ENCODE measurements at regions not wholly inside any gene's neighbourhood (a gene's known extent, or its start where the extent isn't known, plus 50 kb on each side); places are given as distances from the start of the nearest gene placed in this dataset.

DNA sequence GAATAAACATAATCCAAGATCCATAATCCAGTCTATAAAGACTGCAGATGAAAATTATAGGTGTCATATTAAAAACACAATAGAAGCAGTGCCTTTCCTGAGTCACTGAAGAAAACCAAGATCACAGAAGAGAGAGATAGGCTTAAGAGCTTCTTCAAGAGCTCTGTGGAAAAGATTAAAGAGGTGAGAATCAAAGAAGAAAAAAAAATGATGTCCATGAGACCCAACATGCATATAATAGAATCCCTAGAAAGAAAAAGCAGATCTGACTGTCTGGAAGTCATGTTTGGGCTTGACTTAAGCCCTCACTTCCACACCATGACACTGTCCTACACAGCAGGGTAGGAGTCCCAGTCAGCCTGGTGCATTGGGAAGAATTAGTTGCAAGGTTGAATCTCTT lies 205.6 kb upstream of the PROK2 start:
- Histone ChIP-seq H3K9me3 (ENCODE audit: control insufficient read depth in 4 of 4, insufficient read depth in 3 of 4, low read length in 3 of 4) (peaks cover 0 to 3% (median 0%) of the 10 kb centered on the region in 4 donors), H3K9ac (ENCODE audit: insufficient read depth in 1 of 2, low read length in 2 of 2) (no peak overlapping the region), H3K36me3 (ENCODE audit: control insufficient read depth in 4 of 4, insufficient read depth in 4 of 4, low read length in 4 of 4) (no peaks in the 10 kb centered on the region), H3K27me3 (ENCODE audit: control insufficient read depth in 3 of 3, insufficient read depth in 3 of 3, low read length in 2 of 3) (no peaks in the 10 kb centered on the region), H3K4me3 (no peak overlapping the region), H3K27ac (ENCODE audit: low read depth in 1 of 2, low read length in 1 of 2) (no peak overlapping the region), H3K4me1 (ENCODE audit: control insufficient read depth in 5 of 5, insufficient read depth in 5 of 5, low read length in 5 of 5) (peaks cover 0 to 1% (median 0%) of the 10 kb centered on the region in 5 donors)
- ATAC-seq (ENCODE audit: insufficient read depth, low FRiP score) (no peak), DNase-seq (no peak)
- no peak for TF ChIP-seq CTCF (IDR thresholded peaks at IDR 0.05; ENCODE audit: control extremely low read depth, extremely low read depth)

DNA sequence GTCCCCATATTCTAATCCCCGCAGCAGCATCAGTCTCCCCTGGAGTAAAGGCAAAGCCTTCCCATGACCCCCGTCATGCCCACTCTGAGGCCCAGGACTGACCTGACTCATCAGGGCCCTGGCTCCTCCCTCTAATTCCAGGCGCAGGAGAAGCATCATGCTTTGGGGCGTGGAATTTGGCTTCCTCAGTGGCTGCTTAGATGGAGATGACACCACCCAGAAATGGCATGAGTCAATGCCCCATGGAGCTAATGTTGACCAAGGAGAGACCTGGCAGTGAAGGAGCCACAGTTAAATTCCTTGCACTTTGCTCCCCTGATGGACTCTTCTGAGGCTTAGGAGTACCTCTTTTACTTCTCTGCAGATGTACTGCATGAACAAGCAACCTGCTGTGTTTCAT lies 204.2 kb upstream of the PROK2 start:
- WGBS, 2 donors = 70 to 93% methylated on average over 4 of the region's 4 CpGs

DNA sequence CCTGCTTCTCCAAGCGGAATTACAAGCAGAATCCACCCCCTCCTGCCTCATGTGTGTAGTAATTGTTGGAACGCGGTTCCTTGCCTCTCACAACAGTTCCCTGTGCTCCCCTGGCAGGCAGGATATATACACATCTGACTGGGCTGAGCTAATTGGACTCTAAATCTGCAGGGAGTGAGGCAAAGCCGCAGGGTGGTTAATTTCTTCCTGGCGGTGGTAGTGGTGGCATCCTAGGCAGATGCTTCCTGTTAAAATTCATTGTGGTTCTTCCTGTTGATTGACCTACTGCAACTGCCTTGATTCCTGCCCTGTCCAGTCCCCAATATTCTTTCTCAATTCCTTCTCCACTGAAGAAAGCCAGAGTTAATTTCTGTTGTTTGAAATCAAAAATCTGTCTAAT lies 202.9 kb upstream of the PROK2 start:
- Histone ChIP-seq H3K4me1 (ENCODE audit: control insufficient read depth in 5 of 5, insufficient read depth in 5 of 5, low read length in 5 of 5) (no peaks in the 10 kb centered on the region), H3K36me3 (ENCODE audit: control insufficient read depth in 4 of 4, insufficient read depth in 4 of 4, low read length in 4 of 4) (no peaks in the 10 kb centered on the region), H3K27ac (ENCODE audit: low read depth in 1 of 2, low read length in 1 of 2) (no peak overlapping the region), H3K27me3 (ENCODE audit: control insufficient read depth in 3 of 3, insufficient read depth in 3 of 3, low read length in 2 of 3) (no peaks in the 10 kb centered on the region), H3K9me3 (ENCODE audit: control insufficient read depth in 4 of 4, insufficient read depth in 3 of 4, low read length in 3 of 4) (peaks cover 0 to 3% (median 0%) of the 10 kb centered on the region in 4 donors), H3K9ac (ENCODE audit: insufficient read depth in 1 of 2, low read length in 2 of 2) (no peak overlapping the region), H3K4me3 (no peak overlapping the region)
- ATAC-seq (ENCODE audit: insufficient read depth, low FRiP score) (no peak), DNase-seq (peak in 2 of 3 donors; percentile 26 to 48)
- WGBS, 2 donors = 23 to 46% methylated on average over 5 of the region's 5 CpGs
- no peak for TF ChIP-seq CTCF (IDR thresholded peaks at IDR 0.05; ENCODE audit: control extremely low read depth, extremely low read depth)

More for the DNA sequence above, 204.2 kb upstream of the PROK2 start:
- Histone ChIP-seq H3K4me1 (ENCODE audit: control insufficient read depth in 5 of 5, insufficient read depth in 5 of 5, low read length in 5 of 5) (no peaks in the 10 kb centered on the region), H3K9ac (ENCODE audit: insufficient read depth in 1 of 2, low read length in 2 of 2) (no peak overlapping the region), H3K27me3 (ENCODE audit: control insufficient read depth in 3 of 3, insufficient read depth in 3 of 3, low read length in 2 of 3) (no peaks in the 10 kb centered on the region), H3K36me3 (ENCODE audit: control insufficient read depth in 4 of 4, insufficient read depth in 4 of 4, low read length in 4 of 4) (no peaks in the 10 kb centered on the region), H3K9me3 (ENCODE audit: control insufficient read depth in 4 of 4, insufficient read depth in 3 of 4, low read length in 3 of 4) (peaks cover 0 to 3% (median 0%) of the 10 kb centered on the region in 4 donors), H3K4me3 (no peak overlapping the region), H3K27ac (ENCODE audit: low read depth in 1 of 2, low read length in 1 of 2) (no peak overlapping the region)
- TF ChIP-seq CTCF (IDR thresholded peaks at IDR 0.05; ENCODE audit: control extremely low read depth, extremely low read depth) = no peak
- ATAC-seq (ENCODE audit: insufficient read depth, low FRiP score) = no peak
- DNase-seq = no peak

DNA sequence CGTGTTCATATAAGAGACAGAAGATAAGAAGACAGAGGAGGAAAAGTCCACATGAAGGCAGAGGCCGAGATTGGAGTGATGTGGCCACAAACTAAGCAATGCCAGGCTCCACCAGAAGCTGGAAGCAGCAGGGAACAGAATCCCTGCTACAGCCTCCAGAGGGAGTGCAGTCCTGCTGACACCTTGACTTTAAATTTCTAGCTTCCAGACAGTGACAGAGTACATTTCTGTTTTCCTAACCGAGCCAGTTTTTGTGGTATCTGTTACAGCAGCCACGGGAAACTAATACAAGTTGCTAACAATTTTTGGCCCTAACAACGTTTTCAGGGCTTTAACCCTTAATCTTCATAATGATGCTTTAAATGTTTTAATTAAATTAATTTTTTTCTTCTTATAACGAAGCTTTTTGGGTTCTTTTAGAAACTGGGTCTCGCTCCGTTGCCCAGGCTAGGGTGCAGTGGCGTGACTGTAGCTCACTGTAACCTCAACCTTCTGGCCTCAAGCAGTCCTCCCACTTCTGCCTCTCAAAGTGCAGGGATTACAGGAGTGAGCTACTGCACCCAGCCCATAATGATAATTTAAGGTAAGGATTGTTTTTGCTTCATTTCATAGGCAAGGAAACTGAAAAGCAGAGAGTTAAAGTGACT lies 202.3 kb upstream of the PROK2 start:
- Histone ChIP-seq H3K27me3 (ENCODE audit: control insufficient read depth in 3 of 3, insufficient read depth in 3 of 3, low read length in 2 of 3) (no peaks in the 10 kb centered on the region), H3K9ac (ENCODE audit: insufficient read depth in 1 of 2, low read length in 2 of 2) (no peak overlapping the region), H3K36me3 (ENCODE audit: control insufficient read depth in 4 of 4, insufficient read depth in 4 of 4, low read length in 4 of 4) (no peaks in the 10 kb centered on the region), H3K9me3 (ENCODE audit: control insufficient read depth in 4 of 4, insufficient read depth in 3 of 4, low read length in 3 of 4) (peaks cover 0 to 3% (median 0%) of the 10 kb centered on the region in 4 donors), H3K4me1 (ENCODE audit: control insufficient read depth in 5 of 5, insufficient read depth in 5 of 5, low read length in 5 of 5) (no peaks in the 10 kb centered on the region), H3K4me3 (no peak overlapping the region), H3K27ac (ENCODE audit: low read depth in 1 of 2, low read length in 1 of 2) (no peak overlapping the region)
- ATAC-seq (ENCODE audit: insufficient read depth, low FRiP score) (no peak), DNase-seq (no peak)
- no peak for TF ChIP-seq CTCF (IDR thresholded peaks at IDR 0.05; ENCODE audit: control extremely low read depth, extremely low read depth)
- WGBS, 2 donors = 64 to 74% methylated on average over 9 of the region's 9 CpGs
